GM18907 (cell line): ENCODE measurements at regions not wholly inside any gene's neighbourhood (a gene's known extent, or its start where the extent isn't known, plus 50 kb on each side); places are given as distances from the start of the nearest gene placed in this dataset.
"Not testable (repeated sequence)": the region's sequence is repeated elsewhere in the genome, so short reads cannot be mapped to it uniquely, and the experiment has no call there.

Experiments
- ATAC-seq: cut with Tn5 transposase; IDR thresholded peaks from one replicate; pipeline ENCODE4 v1.9.1; 2021; ENCODE audit warnings: mild to moderate bottlenecking, moderate library complexity; ENCODE audit not compliant: unreplicated experiment

- ATAC-seq = no peak
Observed at GRCh38 chr12:14207905-14208551, 157.5 kb upstream of the ATF7IP start.

- ATAC-seq = no peak
Observed at GRCh38 chr12:14211947-14212387, 153.5 kb upstream of the ATF7IP start.

DNA sequence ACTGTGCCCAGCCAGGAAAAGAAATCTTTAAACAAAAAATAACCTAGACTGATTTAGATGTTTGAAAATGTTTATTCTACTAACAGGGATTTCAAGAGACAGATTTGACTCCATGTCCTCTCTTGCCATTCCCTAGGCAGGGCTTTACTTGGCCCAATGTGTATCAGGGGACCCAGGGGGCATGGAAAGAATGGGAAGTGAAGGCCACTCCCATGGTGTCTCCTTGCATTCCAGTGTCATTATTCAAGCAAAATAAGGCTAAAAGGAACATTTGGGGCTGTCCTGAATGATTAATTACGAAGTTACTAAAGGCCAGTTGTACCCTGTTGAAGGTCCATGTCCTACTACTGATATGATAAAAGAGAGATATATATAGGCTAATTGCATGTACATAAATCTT, 151.9 kb upstream of the ATF7IP start:
- no peak for ATAC-seq

- ATAC-seq = no peak
Observed at GRCh38 chr12:14214495-14214894, 151.0 kb upstream of the ATF7IP start.

- ATAC-seq = not testable (repeated sequence)
Observed at GRCh38 chr12:14215949-14216348, 149.5 kb upstream of the ATF7IP start.

GRCh38 chr12:14216405-14217294, 148.8 kb upstream of the ATF7IP start:
- ATAC-seq = no peak

DNA sequence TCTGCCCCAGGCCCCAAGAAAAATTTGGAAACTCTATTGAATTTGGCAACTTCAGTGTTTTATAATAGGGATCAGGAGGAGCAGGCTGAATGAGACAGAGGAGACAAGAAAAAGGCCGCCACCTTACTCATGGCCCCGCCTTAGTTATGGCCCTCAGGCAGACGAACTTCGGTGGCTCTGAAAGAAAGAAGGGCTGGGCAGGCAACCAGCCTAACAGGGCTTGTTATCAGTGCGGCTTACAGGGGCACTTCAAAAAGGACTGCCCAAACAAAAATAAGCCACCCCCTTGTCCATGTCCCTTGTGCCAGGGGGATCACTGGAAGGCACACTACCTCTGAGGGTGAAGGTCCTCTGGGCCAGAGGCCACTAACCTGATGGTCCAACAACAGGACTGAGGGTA, 146.3 kb upstream of the ATF7IP start:
- ATAC-seq = no peak

GRCh38 chr12:14219670-14220069, 145.8 kb upstream of the ATF7IP start:
- not testable (repeated sequence) for ATAC-seq

DNA sequence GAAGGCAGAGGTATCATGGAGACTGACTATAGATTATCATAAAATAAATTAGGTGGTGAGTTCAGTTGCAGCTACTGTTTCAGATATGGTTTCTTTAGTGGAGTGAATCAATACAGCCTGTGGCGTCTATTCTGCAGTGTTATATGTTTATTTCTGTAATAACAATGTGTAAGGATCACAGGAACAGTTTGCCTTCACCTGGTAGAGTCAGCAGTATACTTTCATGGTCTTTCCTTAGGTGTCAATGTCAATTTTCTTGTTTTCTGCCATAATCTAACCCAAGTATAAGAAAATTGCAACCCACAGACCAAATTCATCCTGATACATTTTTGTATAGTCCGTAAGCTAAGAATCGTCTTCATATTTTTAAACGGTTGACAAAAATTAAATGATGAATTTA, 140.4 kb upstream of the ATF7IP start:
- no peak for ATAC-seq

GRCh38 chr12:14235176-14235575, 130.3 kb upstream of the ATF7IP start:
- not testable (repeated sequence) for ATAC-seq

DNA sequence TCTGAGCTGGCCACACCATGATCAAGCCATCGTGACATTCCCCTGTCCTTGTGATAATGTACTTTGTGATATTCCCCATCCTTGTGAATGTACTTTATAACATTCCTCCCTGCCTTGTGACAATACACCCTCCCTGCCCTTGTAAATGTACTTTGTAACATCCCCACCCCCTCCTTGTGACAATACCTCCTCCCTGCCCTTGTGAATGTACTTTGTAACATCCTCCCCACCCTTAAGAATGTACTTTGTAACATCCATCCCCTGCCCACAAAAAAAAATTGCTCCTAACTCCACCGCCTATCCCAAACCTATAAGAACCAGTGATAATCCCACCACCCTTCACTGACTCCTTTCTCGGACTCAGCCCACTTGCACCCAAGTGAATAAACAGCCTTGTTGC, 128.8 kb upstream of the ATF7IP start:
- ATAC-seq = not testable (repeated sequence)

DNA sequence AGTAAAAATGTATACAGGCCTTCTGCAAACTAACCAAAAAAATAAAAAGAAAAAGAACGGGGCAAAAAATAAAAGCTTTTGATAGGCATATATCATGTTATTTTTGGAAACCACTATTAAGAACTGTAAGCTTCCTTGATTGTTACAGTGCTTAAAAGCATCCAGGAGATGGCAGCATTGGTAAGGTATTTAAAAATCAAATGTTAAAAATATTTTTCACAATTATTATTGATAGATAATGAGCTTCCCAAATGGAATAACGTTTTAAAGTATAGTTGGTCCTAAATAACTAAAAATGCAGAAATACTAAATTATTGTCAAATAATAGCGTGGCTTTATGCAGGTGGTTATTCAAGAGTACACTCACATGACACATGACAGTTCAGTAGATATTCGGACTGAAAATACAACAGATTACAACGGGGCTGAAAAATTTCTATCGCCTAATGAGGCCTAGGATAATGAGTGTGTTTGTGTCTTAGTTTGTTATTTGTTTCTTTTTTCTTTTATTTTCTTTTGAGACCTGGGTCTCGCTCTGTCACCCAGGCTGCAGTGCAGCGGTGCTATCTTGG, 127.2 kb upstream of the ATF7IP start:
- no peak for ATAC-seq

DNA sequence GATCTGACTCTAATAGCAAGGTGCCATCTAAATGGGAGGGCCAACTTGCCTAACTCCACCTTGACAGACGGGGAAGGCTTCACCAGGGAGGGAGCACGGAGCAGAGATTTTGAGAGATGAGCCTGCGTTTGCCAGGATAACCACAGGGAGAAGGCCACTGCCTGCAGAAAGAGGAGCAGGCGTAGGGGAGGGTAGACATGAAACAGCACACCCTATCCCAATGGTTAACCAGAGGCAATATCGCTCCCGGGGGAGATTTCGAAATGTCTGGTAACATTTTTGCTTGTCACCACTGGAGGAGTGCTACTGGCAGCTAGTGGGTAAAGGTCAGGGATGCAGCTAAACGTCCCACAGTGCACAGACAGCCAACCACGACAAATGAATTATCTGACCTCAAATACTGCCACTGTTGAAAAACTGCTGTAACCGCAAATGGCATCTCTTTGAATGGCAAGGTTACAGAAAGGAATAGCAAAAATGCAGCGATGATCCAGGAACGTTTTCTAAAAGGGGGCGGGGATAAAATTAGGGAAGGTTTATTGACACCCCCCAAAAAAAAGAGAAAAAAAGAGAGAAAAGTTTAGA, 126.0 kb upstream of the ATF7IP start:
- ATAC-seq = peak; percentile 86

GRCh38 chr12:14239935-14240872, 125.3 kb upstream of the ATF7IP start:
- peak; percentile 39 for ATAC-seq

DNA sequence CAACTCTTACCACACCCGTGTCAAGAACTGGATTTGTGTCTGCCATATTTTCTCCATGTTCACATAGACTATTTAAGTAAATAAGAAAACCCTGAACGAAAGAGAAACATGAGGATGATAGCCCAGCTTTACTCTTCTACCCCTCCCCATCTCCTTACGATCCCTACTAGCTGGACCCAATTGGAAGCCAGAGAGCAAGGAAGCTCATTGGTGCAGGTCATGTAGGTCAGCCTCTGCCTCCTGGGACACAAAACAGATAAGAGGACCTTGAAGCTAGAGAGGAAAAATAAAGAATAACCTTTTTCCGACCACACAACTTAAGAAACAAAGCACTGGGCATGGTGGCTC, 124.6 kb upstream of the ATF7IP start:
- no peak for ATAC-seq

DNA sequence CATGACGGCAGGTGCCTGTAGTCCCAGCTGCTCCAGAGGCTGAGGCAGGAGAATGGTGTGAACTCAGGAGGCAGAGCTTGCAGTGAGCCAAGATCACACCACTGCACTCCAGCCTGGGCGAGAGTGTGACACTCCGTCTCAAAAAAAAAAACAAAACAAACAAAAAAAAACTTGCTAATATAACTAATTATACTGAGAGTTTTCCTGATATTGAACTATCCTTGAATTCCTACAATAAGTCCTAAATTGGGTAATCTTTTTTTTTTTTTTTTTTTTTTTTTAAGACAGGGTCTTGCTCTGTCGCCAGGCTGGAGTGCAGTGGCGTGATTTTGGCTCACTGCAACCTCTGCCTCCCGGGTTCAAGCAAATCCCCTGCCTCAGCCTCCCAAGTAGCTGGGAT, 122.7 kb upstream of the ATF7IP start:
- not testable (repeated sequence) for ATAC-seq

- no peak for ATAC-seq
Observed at GRCh38 chr12:14243941-14244340, 121.5 kb upstream of the ATF7IP start.

GRCh38 chr12:14244876-14245669, 120.4 kb upstream of the ATF7IP start:
- ATAC-seq = no peak

- ATAC-seq = no peak
Observed at GRCh38 chr12:14247166-14247565, 118.3 kb upstream of the ATF7IP start.

DNA sequence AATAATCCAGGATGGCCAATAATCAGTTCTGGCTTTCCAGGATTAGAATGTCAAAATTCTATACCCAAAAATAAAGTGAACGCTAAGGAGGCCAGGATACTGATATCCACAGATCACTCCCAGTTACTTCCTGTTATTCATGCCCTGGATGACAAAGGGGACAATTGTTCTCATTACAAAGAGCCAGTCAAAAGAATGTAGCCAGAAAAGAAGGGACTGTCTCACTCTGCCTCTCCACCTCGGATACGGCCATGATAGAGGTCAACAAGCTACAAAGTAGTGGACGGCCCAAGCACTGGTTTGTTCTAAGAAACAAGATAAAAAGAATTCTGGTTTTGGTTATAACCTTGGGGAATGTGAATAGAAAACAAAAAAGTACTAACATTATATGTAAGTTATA, 116.1 kb upstream of the ATF7IP start:
- ATAC-seq = no peak
